Endothelial cell of umbilical vein (primary cell): ENCODE measurements at regions not wholly inside any gene's neighbourhood (a gene's known extent, or its start where the extent isn't known, plus 50 kb on each side); places are given as distances from the start of the nearest gene placed in this dataset.

Experiments used
- BruUV-seq: library from RNA; stranded (reverse); fragments of 400-500 nt; replicated peaks from 2 replicates; lab custom pipeline; 2021; lab: Mats Ljungman, UMichigan
- CTCF ChIA-PET: fragments of 300-600, 350-600 bp; sonication (Branson Sonifier 250); formaldehyde crosslinking; loops from one replicate; lab custom pipeline; 2021; ENCODE audit warnings: antibody characterized with exemption, inconsistent platforms; lab: Charles Lee
- POLR2A ChIA-PET: fragments of 300-600, 350-600 bp; sonication (Branson Sonifier 250); formaldehyde crosslinking; loops from one replicate; lab custom pipeline; 2021; ENCODE audit warnings: antibody characterized with exemption, inconsistent platforms; lab: Charles Lee
- DNase-seq: peaks from one replicate; pipeline ENCODE4 v3.0.0-alpha.2; 2011; ENCODE audit warnings: low read depth, low spot score
- FAIRE-seq: peaks from 2 replicates; lab custom pipeline; 2011; peaks lifted over from hg19 to GRCh38; lab: Jason Lieb, UNC
- H2AFZ ChIP-seq: 2 replicates; pipeline ENCODE4 v1.6.0; 2012; ENCODE audit warnings: low read depth, low read length, control low read depth, inconsistent platforms
- H3K27ac ChIP-seq: 2 replicates; pipeline ENCODE4 v1.5.1; 2011; ENCODE audit warnings: low read depth, mild to moderate bottlenecking, control low read depth, low read length, moderate library complexity; ENCODE audit not compliant: insufficient read depth
- H3K27me3 ChIP-seq, 2 experiments: 2 replicates each; pipeline versions ENCODE4 v1.6.0 to v1.6.1; 2011; ENCODE audit warnings: low read length in 2 of 2, mixed read lengths in 1 of 2; ENCODE audit not compliant: control insufficient read depth in 2 of 2, insufficient read depth in 2 of 2
- H3K36me3 ChIP-seq, 2 experiments: 2 replicates in 1 of 2; 3 replicates in 1 of 2; pipeline ENCODE4 v1.5.1; 2011; ENCODE audit warnings: low read length in 2 of 2, mild to moderate bottlenecking in 1 of 2, moderate library complexity in 1 of 2; ENCODE audit not compliant: control insufficient read depth in 2 of 2, insufficient read depth in 2 of 2; ENCODE audit errors: extremely low read depth in 1 of 2
- H3K4me1 ChIP-seq: 3 replicates; pipeline ENCODE4 v1.5.1; 2011; ENCODE audit warnings: mild to moderate bottlenecking, low read length; ENCODE audit not compliant: control insufficient read depth, insufficient read depth; ENCODE audit errors: extremely low read depth
- H3K4me2 ChIP-seq: 2 replicates; pipeline ENCODE4 v1.6.1; 2011; ENCODE audit warnings: low read length, control low read depth, mixed read lengths; ENCODE audit not compliant: insufficient read depth
- H3K4me3 ChIP-seq, 3 experiments: fragments of 200-600 bp in 1 of 3; sonication (generic), shearing (Covaris generic) in 1 of 3; replicated peaks in 1 of 3; 2 replicates each; pipeline ENCODE4 v1.5.1; 2011 to 2016; ENCODE audit warnings: control low read depth in 3 of 3, low read length in 3 of 3, mild to moderate bottlenecking in 2 of 3, inconsistent platforms in 1 of 3, low read depth in 1 of 3, moderate library complexity in 1 of 3; ENCODE audit not compliant: insufficient read depth in 1 of 3
- H3K79me2 ChIP-seq: 2 replicates; pipeline ENCODE4 v1.6.0; 2012; ENCODE audit warnings: low read length, inconsistent platforms; ENCODE audit not compliant: control insufficient read depth, insufficient read depth
- H3K9ac ChIP-seq: replicated peaks from 2 replicates; pipeline ENCODE3; 2011; ENCODE audit warnings: low read length, control low read depth; ENCODE audit not compliant: insufficient read depth; ENCODE audit errors: extremely low read depth
- H3K9me1 ChIP-seq: replicated peaks from 3 replicates; pipeline ENCODE4 v1.6.0; 2011; ENCODE audit warnings: mild to moderate bottlenecking, low read length; ENCODE audit not compliant: control insufficient read depth, insufficient read depth; ENCODE audit errors: extremely low read depth
- H3K9me3 ChIP-seq: replicated peaks from 2 replicates; pipeline ENCODE4 v1.5.1; 2012; ENCODE audit warnings: low read length, inconsistent platforms; ENCODE audit not compliant: control insufficient read depth, insufficient read depth
- H4K20me1 ChIP-seq: replicated peaks from 2 replicates; pipeline ENCODE3; 2011; ENCODE audit warnings: mild to moderate bottlenecking, low read length; ENCODE audit not compliant: control insufficient read depth, insufficient read depth; ENCODE audit errors: extremely low read depth
- CTCF ChIP-seq, 2 donors: IDR thresholded peaks; 1 replicate in 1 of 2; 2 replicates in 1 of 2; pipeline ENCODE4 v1.5.1; 2011; ENCODE audit warnings: low read length in 2 of 2, mild to moderate bottlenecking in 2 of 2, moderate library complexity in 2 of 2, control low read depth in 1 of 2, inconsistent platforms in 1 of 2, low read depth in 1 of 2; ENCODE audit not compliant: insufficient read depth in 1 of 2; ENCODE audit errors: extremely low read depth in 1 of 2
- EZH2 ChIP-seq: IDR thresholded peaks from 2 replicates; pipeline ENCODE4 v1.6.1; 2012; ENCODE audit warnings: borderline replicate concordance, low read depth, mild to moderate bottlenecking, moderate library complexity, low read length, inconsistent platforms; ENCODE audit not compliant: severe bottlenecking
- FOS ChIP-seq: IDR thresholded peaks from 2 replicates; pipeline ENCODE4 v1.6.1; 2011; ENCODE audit warnings: mild to moderate bottlenecking, low read length, moderate library complexity, borderline replicate concordance; ENCODE audit not compliant: insufficient read depth
- GATA2 ChIP-seq: IDR thresholded peaks from 2 replicates; pipeline ENCODE4 v1.7.0; 2011; ENCODE audit warnings: low read depth, mild to moderate bottlenecking, moderate library complexity, mixed read lengths, low read length; ENCODE audit not compliant: insufficient read length, insufficient read depth
- JUN ChIP-seq: IDR thresholded peaks from 2 replicates; pipeline ENCODE4 v1.6.1; 2011; ENCODE audit warnings: borderline replicate concordance, low read depth; ENCODE audit not compliant: insufficient read length, insufficient read depth
- MAX ChIP-seq: IDR thresholded peaks from 2 replicates; pipeline ENCODE4 v1.6.1; 2011; ENCODE audit not compliant: insufficient read depth, insufficient read length
- MYC ChIP-seq: IDR thresholded peaks from one replicate; pipeline ENCODE4 v1.6.1; 2011; ENCODE audit warnings: mild to moderate bottlenecking, low read depth, low read length
- POLR2A ChIP-seq: IDR thresholded peaks from 2 replicates; pipeline ENCODE4 v1.6.1; 2012; ENCODE audit warnings: low read depth, mild to moderate bottlenecking, control low read depth, low read length
- POLR2AphosphoS5 ChIP-seq: IDR thresholded peaks from 2 replicates; pipeline ENCODE4 v1.6.1; 2012; ENCODE audit warnings: low read depth, mild to moderate bottlenecking, control low read depth, low read length, moderate library complexity; ENCODE audit not compliant: insufficient read depth
- dilution Hi-C: fragments of 300-500 bp; cut with MboI; formaldehyde crosslinking; loops from one replicate; pipeline ENCODE4 v1.15.0; 2019; ENCODE audit warnings: low sequenced_read_pairs; ENCODE audit not compliant: extremely low pct_ligation_motif_present
- intact Hi-C: fragments of 100-400 bp; cut with micrococcal nuclease; formaldehyde crosslinking; loops from one replicate; pipeline ENCODE4 v1.10.0; 2022

- Histone ChIP-seq H3K9ac (no peak overlapping the region), H3K36me3 (no peaks in the 10 kb centered on the region), H4K20me1 (no peaks in the 10 kb centered on the region), H2AFZ (no peak overlapping the region), H3K79me2 (no peaks in the 10 kb centered on the region), H3K4me3 (no peak overlapping the region), H3K4me2 (no peak overlapping the region), H3K4me1 (no peaks in the 10 kb centered on the region), H3K27me3 (no peaks in the 10 kb centered on the region), H3K27ac (no peak overlapping the region), H3K9me1 (no peaks in the 10 kb centered on the region), H3K9me3 (no peaks in the 10 kb centered on the region)
- no TSS peak for BruUV-seq
- dilution Hi-C loops (no loop called here), intact Hi-C loops (no loop called here)
- ChIA-PET POLR2A (no interaction called here), CTCF (no interaction called here)
- TF ChIP-seq CTCF (IDR thresholded peaks at IDR 0.05; ENCODE audit: extremely low read depth in 1 of 2, insufficient read depth in 1 of 2, low read depth in 1 of 2, low read length in 2 of 2) (no peak), EZH2 (no peak), FOS (no peak), POLR2A (no peak), MAX (no peak), MYC (no peak), JUN (no peak), GATA2 (no peak), POLR2AphosphoS5 (no peak)
- DNase-seq (no peak), FAIRE-seq (no peak)
Measured at GRCh38 chr2:122263746-122264145, 508.3 kb downstream of the TSN start.
